Tibial nerve (tissue), 4 donors: ENCODE measurements at regions not wholly inside any gene's neighbourhood (a gene's known extent, or its start where the extent isn't known, plus 50 kb on each side); places are given as distances from the start of the nearest gene placed in this dataset.

Experiments
- DNase-seq, 2 donors: peaks; one replicate each; pipeline ENCODE4 v3.0.0-alpha.2; 2019; ENCODE audit warnings: low spot score in 2 of 2
- H3K27ac ChIP-seq, 4 donors: fragments of 200-600 bp; sonication (generic) in 3 of 4; one replicate each; pipeline ENCODE4 v1.5.1; 2017 to 2019; ENCODE audit warnings: mild to moderate bottlenecking in 1 of 4
- H3K27me3 ChIP-seq, 2 donors: fragments of 200-600 bp; sonication (generic) in 1 of 2; one replicate each; pipeline versions ENCODE4 v1.5.1 to v1.6.0; 2017 to 2019
- H3K36me3 ChIP-seq, 3 donors: fragments of 200-600 bp; sonication (generic); one replicate each; pipeline ENCODE4 v1.5.1; 2018 to 2019
- H3K4me1 ChIP-seq, 4 donors: fragments of 200-600 bp; sonication (generic) in 3 of 4; one replicate each; pipeline ENCODE4 v1.5.1; 2017 to 2019
- H3K4me3 ChIP-seq, 4 donors: fragments of 200-600 bp; sonication (generic) in 3 of 4; one replicate each; pipeline ENCODE4 v1.5.1; 2017 to 2019; ENCODE audit warnings: mild to moderate bottlenecking in 1 of 4, moderate library complexity in 1 of 4
- H3K9me3 ChIP-seq, 4 donors: fragments of 200-600 bp; sonication (generic) in 3 of 4; one replicate each; pipeline ENCODE4 v1.5.1; 2017 to 2019
- EP300 ChIP-seq, 2 donors: sonication (generic); formaldehyde crosslinking; IDR thresholded peaks; one replicate each; pipeline ENCODE4 v1.6.1; 2017; ENCODE audit warnings: antibody characterized with exemption in 2 of 2, mild to moderate bottlenecking in 1 of 2
- POLR2A ChIP-seq, 2 donors: fragments of 450-650 bp; IDR thresholded peaks; one replicate each; pipeline ENCODE4 v1.6.1; 2017; ENCODE audit warnings: antibody characterized with exemption in 2 of 2, mild to moderate bottlenecking in 2 of 2, moderate library complexity in 2 of 2
- WGBS, 2 donors: methylation state at CpG; one replicate each; pipeline ENCODE4 v1.1.5; 2018; 5-methylcytosine and 5-hydroxymethylcytosine counted together
- TF ChIP-seq, protein P1 (sequence below), 5 experiments: fragments of 200-600 bp in 3 of 5; fragments of 450-650 bp in 2 of 5; sonication (generic) in 3 of 5; IDR thresholded peaks; one replicate each; pipeline ENCODE4 v1.5.1; 2016 to 2019; ENCODE audit warnings: antibody characterized with exemption in 5 of 5, mild to moderate bottlenecking in 3 of 5, moderate library complexity in 2 of 5

DNA sequence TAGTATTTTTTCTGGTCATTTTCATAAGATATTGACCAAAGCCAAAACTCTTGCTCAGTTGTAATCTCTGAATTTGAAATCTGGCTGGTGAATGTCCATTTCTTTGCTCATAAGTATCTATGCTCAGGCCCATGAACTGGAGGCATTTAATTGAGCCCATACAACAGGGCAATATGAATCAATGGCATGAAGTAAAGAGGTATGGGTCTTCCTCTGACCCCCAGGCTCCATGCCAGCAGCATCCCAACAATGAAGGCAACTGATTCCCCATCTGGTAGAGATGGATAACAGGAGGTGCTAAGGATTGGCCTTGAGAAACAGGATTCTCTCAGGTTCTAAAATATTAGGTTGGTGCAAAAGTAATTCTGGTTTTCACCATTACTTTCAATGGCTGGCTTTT lies 330.8 kb downstream of the LIG4 start:
- peaks cover 0 to 8% (median 0%) of the 10 kb centered on the region in 4 donors for H3K9me3 ChIP-seq
- no peaks in the 10 kb centered on the region for H3K27me3 ChIP-seq
- TF ChIP-seq, protein P1, sequence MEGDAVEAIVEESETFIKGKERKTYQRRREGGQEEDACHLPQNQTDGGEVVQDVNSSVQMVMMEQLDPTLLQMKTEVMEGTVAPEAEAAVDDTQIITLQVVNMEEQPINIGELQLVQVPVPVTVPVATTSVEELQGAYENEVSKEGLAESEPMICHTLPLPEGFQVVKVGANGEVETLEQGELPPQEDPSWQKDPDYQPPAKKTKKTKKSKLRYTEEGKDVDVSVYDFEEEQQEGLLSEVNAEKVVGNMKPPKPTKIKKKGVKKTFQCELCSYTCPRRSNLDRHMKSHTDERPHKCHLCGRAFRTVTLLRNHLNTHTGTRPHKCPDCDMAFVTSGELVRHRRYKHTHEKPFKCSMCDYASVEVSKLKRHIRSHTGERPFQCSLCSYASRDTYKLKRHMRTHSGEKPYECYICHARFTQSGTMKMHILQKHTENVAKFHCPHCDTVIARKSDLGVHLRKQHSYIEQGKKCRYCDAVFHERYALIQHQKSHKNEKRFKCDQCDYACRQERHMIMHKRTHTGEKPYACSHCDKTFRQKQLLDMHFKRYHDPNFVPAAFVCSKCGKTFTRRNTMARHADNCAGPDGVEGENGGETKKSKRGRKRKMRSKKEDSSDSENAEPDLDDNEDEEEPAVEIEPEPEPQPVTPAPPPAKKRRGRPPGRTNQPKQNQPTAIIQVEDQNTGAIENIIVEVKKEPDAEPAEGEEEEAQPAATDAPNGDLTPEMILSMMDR (IDR thresholded peaks at IDR 0.05) = no peak
- TF ChIP-seq EP300 (IDR thresholded peaks at IDR 0.05) (no peak), POLR2A (IDR thresholded peaks at IDR 0.05) (no peak)
- no peak for DNase-seq
- H3K36me3 ChIP-seq = no peaks in the 10 kb centered on the region
- no peaks in the 10 kb centered on the region for H3K4me1 ChIP-seq
- H3K27ac ChIP-seq = no peak overlapping the region
- H3K4me3 ChIP-seq = no peak overlapping the region

DNA sequence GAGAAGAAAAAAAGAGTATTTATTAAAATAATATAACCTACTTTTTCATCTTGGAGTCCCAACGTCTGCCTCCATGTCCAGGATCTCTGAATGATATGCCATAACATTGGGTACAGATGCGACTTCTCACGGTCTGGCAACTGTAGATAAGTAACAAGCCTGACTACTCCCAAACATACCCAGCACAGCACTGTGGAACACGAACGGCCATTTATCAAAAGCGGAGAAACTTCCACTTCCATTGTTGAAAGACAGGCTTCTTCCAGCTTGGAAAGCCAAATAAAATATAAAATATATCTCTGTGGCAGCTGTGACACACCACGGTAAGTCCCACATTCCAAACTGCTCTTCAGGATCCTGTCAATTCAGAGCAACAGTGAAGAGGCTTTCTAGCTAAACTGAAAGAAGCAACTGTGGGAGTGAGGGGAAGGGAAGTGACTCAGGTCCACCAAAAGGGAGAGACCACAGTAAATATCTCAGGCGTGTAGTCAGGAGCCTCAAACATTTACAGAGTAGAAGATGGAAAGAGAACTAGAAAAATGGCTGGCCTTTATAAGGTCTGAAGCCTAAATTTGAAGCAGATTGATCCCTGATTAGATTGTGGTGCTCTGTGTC lies 331.7 kb downstream of the LIG4 start:
- Histone ChIP-seq H3K4me3 (no peak overlapping the region), H3K27me3 (no peaks in the 10 kb centered on the region), H3K4me1 (no peaks in the 10 kb centered on the region), H3K36me3 (no peaks in the 10 kb centered on the region), H3K27ac (no peak overlapping the region), H3K9me3 (peaks cover 0 to 8% (median 0%) of the 10 kb centered on the region in 4 donors)
- no peak for DNase-seq
- TF ChIP-seq POLR2A (IDR thresholded peaks at IDR 0.05) = no peak
- no peak for TF ChIP-seq EP300 (IDR thresholded peaks at IDR 0.05)
- TF ChIP-seq, protein P1 (IDR thresholded peaks at IDR 0.05) = no peak
- WGBS, 2 donors = 84 to 85% methylated on average over 8 of the region's 8 CpGs

DNA sequence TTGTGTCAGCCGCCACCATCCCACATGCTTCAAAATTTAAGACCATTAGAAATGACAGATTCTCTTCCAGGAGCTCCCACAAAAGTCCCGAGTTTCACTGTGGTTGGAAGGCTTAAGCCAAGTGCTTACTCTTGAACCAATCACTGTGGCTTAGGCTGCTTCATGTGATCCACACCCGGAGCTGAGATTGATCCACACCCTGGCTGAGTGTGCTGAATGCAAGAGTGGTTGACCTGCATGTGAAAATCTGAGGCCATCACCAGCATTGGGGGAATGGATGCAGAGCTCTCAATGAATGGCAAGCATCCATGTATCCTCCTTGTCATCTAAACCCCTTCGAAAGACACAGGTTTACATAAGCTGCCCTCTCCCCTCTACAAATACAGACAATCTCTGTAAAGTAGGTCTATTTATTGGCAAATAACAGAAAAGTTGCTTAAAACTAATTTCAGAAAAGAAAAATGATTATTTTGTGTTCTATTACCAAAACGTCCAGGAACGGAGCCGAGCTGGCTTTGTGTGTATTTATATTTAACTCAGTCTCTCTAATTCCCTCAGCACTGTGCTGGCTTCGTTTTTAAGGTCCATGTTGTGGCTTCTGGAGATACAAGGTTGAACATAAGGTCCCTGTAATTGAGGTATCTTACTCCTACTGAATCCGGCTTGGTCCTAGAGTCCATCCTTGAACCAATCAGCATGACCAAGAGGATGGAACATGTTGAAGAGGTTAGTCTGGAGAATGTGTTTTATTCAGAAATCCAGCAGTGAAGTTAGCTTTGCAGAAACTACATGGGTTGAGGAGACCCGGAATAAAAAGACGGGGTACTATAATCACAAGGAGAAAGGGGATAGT lies 332.4 kb downstream of the LIG4 start:
- no peak for DNase-seq
- H3K27ac ChIP-seq = no peak overlapping the region
- H3K4me3 ChIP-seq = no peak overlapping the region
- no peaks in the 10 kb centered on the region for H3K27me3 ChIP-seq
- H3K36me3 ChIP-seq = no peaks in the 10 kb centered on the region
- peaks cover 0 to 1% (median 0%) of the 10 kb centered on the region in 4 donors for H3K9me3 ChIP-seq
- TF ChIP-seq, protein P1 (IDR thresholded peaks at IDR 0.05) = no peak
- TF ChIP-seq POLR2A (IDR thresholded peaks at IDR 0.05) (no peak), EP300 (IDR thresholded peaks at IDR 0.05) (no peak)
- H3K4me1 ChIP-seq = no peaks in the 10 kb centered on the region
- 85 to 87% methylated on average over 11 of the region's 11 CpGs for WGBS, 2 donors

DNA sequence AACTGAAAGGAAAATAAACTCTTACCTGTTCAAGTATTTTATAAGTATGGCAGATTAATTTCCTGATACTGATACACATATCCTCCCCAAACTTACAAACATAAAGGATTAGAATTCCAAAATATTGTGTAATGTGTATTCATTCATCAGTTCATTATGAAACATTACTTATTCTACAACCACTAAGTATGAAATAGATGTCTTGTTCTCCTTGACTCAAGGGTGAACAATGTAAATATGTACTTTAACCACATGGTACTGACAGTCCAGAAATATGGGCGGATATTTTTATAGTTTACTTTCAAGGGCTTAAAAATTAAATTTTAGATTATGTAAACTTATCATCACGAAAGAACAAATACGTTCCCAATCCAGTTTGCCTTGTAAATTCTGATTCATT lies 334.0 kb downstream of the LIG4 start:
- Histone ChIP-seq H3K9me3 (no peaks in the 10 kb centered on the region), H3K27me3 (no peaks in the 10 kb centered on the region), H3K4me3 (no peak overlapping the region), H3K27ac (no peak overlapping the region), H3K4me1 (no peaks in the 10 kb centered on the region), H3K36me3 (no peaks in the 10 kb centered on the region)
- DNase-seq = no peak
- TF ChIP-seq POLR2A (IDR thresholded peaks at IDR 0.05) = no peak
- no peak for TF ChIP-seq EP300 (IDR thresholded peaks at IDR 0.05)
- TF ChIP-seq, protein P1 (IDR thresholded peaks at IDR 0.05) = no peak
- 86 to 91% methylated on average over 3 of the region's 3 CpGs for WGBS, 2 donors

DNA sequence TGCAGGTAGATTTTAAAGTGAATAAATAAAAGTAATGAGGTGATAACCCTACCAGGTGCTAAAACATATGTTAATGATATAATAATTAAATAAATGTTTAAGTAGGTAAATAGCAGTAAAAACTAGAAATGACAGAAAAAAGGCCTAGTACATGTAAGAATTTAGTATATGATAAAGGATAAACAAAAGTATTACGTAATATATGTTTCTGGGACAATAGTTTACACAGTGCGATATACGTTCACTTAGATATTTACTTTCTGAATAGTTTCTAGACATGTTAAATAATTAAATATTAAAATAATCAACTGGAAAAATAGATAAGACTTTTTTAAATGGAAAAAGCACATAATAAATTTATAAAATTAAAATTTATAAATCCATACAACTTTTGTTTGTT lies 340.9 kb downstream of the LIG4 start:
- no peaks in the 10 kb centered on the region for H3K9me3 ChIP-seq
- H3K4me1 ChIP-seq = no peaks in the 10 kb centered on the region
- no peaks in the 10 kb centered on the region for H3K36me3 ChIP-seq
- 77 to 95% methylated on average over 3 of the region's 3 CpGs for WGBS, 2 donors
- no peak overlapping the region for H3K27ac ChIP-seq
- TF ChIP-seq POLR2A (IDR thresholded peaks at IDR 0.05) (no peak), EP300 (IDR thresholded peaks at IDR 0.05) (no peak)
- TF ChIP-seq, protein P1 (IDR thresholded peaks at IDR 0.05) = no peak
- no peaks in the 10 kb centered on the region for H3K27me3 ChIP-seq
- no peak for DNase-seq
- no peak overlapping the region for H3K4me3 ChIP-seq
